Amniotic stem cell (primary cell): ENCODE measurements at regions not wholly inside any gene's neighbourhood (a gene's known extent, or its start where the extent isn't known, plus 50 kb on each side); places are given as distances from the start of the nearest gene placed in this dataset.
"Not testable (repeated sequence)": the region's sequence is repeated elsewhere in the genome, so short reads cannot be mapped to it uniquely, and the experiment has no call there.

Source experiments
- DNase-seq: peaks from one replicate; lab custom pipeline; 2025; lab: John Stamatoyannopoulos, UW

DNA sequence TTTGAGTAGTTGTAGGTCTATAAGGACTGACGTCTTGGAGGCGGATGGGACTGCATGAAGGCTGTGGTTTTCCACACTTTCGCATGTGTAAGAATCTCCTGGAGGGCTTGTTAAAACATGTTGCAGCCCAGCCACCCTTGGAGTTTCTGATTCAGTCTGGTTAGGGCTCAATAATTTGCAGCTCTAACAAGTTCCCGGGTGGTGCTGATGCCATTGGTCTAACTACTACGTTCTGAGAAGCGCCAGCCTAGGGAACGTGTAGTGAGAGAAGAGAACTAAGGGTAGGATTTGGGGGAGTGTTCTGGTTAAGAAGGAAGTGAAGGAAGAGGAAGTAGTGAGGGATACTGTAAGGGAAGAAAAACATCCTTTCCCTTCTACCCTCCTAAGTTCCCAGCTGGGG is 138.9 kb downstream of the LARP7 start:
- DNase-seq, result no peak

DNA sequence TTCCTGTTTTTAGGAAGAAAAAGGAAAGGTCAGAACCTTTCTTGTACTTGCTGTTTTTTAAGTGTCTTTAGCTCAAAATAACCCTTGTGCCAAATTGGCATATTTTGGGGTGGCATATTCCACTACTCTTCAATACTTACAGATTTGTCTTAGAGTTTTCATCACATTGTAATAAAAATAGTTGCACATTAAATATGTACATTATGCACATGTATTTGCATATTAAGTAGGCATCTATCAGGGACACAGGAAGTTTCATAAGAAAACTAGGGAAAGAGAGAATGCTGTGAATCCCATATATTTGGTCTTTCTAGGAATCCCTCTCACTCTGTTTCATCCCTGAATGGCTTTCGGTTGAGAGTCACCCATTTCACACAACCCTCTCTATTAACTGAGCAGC is 139.6 kb downstream of the LARP7 start:
- no peak for DNase-seq

DNA sequence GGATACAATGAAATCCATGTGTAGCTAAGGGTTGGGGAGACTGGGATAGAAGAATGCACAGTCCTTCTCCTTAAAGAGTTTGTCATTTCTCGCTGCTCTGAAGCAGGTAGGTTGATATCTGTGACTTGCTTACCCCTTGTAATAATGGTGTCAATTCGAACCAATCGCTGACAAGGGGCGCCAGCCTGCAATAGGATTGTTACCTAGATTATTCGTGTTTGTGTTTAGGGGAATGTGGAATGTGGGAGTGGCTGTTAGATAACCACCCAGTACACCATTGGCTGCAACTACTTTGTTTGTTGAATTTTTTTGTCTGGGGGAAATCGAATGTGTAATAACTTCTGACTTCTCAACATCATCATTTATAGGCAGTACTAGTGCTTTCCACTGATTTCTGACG is 141.6 kb downstream of the LARP7 start:
- no peak for DNase-seq

DNA sequence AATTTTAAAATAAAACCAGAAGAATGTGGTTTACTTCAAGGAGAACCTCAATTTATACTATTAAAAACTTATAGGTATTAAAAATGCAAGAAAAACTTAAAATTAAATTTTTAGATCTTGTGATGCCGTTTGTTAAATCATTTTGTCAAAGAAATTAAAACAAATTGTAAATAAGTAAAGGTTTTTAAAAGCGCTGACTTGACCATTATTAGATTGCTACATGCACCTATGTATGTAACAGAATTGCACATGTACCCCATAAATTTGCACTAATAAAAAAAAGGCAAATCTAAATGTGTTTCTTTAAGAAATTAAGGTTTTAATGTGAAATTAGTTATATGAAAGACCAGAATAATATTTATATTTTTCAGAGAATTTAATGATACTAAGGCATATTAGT is 156.1 kb downstream of the LARP7 start:
- no peak for DNase-seq

DNA sequence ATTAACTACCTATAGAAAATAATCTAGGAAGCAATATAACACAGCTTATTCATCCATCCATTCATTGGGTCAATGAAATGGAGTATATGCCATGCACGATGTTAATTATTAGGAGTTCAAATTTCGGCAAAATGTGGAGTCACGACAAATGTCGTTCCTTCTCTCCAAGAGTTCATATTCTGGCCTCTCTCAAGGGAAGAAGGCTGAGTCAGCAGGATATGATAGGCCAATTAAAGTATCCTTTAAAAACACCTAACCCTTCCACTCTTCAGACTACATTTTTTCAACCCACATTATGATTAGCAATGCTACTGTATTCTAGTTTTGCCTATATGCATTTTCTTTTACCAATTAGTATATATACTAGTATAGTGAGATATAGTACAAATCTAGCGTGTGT is 163.1 kb downstream of the LARP7 start:
- no peak for DNase-seq

DNA sequence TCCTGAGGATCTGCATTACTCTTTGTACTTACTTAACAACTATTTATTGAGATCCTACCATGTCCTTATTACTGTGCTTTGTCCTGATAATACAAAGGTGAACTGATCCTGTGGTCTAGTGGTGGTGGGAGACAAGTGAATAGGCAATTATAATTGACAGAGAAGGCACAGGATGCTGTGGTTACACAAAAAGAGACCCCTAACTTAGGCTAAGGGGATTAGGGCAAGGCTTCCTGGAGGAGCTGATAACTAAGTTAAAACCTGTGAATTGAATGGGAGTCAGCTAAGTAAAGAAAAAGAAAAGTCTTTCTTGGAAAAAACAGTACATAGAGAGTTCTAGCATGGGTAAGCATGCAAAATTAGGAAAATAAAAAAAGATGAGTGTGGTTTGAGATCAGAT is 164.4 kb downstream of the LARP7 start:
- no peak for DNase-seq

DNA sequence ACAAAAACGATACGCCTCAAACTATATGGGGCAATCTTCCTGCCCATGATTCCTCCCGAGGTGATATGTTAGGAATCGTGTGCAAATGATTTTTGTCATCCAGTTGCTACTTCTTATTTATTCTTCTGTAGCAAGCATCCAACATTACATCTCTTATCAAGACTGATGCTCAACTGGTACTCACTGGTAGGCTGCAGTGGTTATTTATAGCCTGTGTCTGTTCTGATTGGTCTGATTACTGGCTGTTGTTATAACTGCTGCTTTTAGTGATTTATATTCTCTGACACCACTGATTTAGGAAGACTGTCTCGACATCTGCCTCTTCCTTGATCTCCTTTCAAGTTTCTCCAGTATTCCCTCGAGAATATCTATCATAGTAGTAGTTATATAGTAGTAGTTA is 165.8 kb downstream of the LARP7 start:
- no peak for DNase-seq

DNA sequence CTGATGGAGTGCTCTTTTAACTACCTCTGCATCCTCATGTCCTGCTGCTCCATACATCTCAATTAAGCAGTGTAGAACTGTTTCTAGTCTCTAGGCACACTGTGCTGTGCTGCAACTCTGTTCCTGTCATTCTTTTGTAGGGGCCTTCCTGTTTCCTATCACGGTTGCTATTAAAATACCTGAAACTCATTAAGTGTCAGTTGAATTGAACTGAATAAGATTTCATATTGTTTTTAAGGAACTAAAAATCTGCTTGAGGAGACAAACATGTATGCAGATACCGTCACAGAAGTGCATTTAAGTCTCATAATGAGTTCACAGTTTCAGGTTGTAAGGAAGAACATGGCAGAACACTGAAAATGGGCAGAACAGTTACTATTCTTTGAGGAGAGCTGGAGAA is 170.1 kb downstream of the LARP7 start:
- no peak for DNase-seq

DNA sequence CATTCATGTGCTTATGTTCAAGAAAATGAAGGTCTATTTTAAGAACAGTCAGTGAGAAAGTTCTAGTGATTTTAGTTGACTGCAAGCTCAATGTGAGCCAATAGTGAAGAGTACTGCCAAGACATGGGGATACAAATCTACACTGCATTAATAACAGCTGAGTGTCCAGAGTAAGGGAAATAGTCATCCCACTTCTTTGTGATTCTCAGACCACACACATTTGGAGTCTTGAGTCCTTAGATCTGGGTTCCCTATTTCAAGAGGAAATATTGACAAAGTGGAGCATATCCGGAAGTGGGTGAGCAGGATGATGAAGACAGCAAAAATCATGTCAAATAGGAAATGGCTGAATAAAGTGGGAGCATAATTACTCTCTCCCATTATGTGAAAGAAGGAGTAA is 171.1 kb downstream of the LARP7 start:
- no peak for DNase-seq

DNA sequence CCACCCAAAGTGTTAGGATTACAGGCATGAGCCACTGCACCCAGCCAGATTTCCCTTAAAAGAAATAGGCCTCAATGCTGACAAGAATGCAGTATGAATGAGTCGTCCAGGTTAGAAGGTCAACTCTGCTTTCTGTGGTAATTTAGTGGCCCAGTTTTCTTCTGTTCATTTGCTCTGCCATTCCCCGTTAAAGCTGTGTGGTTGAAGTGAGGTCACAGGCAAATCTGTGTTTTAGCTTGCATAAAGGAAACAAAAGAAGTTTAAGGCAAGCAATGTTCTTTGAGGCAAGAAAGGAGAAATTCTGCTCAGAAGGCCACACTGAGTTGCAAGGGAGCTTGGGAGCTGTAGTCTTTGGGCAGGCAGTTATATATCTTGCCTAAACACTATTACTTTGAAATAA is 176.8 kb downstream of the LARP7 start:
- no peak for DNase-seq

DNA sequence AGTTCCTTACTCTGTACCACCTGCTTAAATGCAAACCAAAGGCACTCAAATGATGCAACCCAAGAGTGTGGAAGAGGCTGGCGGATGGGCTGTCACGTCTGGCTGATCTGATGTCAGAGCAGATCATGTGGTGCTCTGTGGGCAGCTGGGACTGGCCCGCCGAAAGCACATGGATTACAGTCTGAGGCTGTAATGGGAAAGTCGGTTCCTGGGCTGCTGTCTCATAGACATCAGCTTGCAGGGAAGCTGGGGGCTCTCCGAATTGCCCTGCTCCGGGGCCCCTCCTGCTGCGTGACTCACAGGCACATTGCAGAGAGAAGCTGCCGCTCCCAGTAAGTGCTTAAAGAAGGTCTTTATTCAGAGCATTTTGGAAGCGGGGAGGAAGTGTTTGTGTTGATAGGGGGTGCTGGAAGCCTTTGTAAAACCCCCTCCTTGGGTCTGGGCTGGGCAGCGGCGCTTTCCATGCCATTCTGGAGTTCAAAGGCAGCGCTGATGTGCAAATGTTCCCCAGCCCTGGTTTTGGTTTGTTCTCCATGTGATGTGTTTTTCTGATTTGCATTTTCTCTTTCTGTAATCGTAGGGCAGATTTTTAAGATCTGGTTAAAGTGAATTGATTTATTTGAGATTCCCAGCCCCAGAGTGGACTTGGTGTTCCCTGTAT is 181.1 kb downstream of the LARP7 start:
- peak; percentile 75 for DNase-seq

DNA sequence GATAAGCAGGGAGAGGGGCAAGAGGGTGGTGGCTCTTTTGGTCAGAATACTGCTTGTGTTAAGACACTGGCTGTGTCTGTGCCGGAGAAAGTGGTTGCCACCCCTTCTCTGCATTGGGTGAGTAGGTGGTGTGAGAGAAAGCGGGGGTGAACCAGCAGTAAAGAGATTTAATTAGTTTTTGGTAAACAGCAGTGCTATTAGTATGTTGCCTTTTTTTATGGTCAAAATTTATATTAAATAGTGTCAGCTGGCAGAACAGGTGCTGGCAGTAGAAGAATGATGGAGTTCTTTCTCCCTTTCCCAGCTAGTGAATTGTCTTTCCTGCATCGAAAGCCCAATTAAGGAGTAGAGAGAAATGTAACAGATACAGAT is 181.6 kb downstream of the LARP7 start:
- no peak for DNase-seq

DNA sequence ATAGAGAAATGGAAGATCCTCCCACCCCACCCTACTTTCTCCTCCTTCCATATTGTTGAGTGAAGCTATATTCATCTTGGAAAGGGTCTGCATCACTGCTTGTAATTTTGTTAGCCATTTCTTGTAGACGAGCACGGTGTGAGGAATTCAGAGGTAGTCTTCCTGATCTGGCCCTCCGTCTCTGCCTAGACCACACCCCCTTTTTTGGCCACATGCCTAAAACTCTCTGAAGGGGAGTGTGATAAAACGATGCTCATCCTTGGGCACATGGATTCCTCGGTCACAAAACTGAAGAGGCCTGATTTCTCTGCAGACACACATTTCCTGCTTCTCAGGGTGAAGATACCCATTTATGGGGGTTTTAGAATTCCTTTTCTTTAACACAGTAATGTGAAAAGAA is 182.8 kb downstream of the LARP7 start:
- no peak for DNase-seq

DNA sequence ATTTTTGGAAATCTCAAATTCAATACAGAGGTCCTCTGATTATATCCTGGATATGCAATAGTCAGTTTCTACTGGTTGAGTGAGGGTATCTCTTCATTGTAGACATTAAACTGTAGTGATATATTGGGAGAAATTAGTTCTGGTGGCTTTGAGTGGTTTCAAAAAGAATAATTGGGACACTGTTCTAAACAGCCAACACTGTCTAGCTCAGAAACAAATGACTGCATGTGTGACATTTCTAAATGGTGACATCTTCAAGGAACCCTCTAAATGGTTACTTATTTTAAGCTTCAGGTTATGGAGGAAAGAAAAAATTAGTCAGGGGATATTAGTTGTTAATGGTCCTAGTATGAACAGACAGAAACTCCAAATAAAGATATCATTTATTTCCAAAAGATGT is 186.2 kb downstream of the LARP7 start:
- no peak for DNase-seq

DNA sequence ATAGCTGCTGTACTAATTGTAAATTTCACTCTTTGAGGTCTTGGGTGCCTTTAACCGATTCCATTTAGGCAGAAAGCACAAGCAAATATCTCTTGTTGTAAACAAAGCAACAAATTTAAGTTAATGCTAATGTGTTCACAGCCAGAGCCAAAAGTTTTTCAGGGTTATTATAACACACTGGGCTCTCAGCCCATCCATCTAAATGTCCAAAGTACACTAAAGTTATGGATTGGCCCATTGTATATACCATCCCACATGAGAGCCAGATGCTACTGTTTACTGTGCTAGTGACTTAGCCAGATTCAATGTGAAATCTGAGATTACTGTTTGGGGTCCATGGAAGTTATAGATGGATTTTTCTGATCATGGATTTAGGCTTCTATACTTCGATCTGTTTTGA is 186.7 kb downstream of the LARP7 start:
- no peak for DNase-seq

DNA sequence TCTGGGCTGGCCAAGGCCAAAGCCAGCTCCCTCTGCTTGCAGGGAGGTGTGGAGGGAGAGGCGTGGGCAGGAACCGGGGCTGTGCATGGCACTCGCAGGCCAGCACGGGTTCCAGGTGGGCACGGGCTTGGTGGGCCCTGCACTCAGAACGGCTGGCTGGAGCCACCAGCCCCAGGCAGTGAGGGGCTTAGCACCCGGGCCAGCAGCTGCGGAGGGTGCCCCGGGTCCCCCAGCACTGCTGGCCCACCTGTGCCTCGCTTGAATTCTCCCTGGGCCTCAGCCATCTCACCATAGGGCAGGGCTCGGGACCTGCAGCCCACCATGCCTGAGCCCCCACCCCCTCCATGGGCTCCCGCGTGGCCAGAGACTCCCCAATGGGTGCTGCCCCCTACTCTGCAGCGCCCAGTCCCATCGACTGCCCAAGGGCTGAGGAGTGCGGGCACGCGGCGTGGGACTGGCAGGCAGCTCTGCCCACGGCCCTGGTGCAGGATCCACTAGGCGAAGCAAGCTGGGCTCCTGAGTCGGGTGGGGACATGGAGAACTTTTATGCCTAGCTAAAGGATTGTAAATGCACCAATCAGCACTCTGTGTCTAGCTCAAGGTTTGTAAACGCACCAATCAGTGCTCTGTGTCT is 193.9 kb downstream of the LARP7 start:
- no peak for DNase-seq

DNA sequence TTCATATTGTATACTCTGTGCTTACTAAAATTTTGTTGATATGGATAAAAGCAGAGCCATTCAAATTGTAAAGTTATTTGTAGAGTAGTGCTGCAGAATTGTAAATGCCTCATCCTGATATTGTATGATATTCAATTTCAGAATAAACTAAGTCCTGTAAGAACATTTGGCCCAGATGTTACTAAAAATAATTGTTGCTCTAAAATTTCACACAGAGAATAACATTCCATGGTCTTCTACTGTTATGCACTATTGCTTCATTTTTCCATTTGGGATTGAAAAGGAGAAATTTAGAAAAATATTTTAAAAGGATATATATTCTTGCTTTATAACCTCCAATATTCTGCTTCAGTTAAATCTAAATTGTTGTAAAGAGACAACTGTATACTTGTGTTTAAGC is 195.6 kb downstream of the LARP7 start:
- no peak for DNase-seq

DNA sequence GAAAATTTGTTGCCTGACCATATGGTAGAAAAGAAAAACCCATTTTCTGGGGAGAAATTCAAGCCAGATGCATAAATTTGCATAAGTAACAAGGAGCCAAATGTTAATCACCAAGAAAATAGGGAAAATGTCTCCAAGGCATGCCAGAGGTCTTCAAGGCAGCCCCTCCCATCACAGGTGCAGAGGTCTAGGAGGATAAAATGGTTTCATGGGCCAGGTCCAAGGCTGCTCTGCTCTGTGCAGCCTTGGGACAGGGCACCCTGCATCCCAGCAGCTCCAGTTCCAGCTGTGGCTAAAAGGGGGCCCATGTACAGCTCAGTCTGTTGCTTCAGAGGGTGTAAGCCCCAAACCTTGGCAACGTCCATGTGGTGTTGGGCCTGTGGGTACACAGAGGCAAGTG is 200.0 kb downstream of the LARP7 start:
- no peak for DNase-seq

DNA sequence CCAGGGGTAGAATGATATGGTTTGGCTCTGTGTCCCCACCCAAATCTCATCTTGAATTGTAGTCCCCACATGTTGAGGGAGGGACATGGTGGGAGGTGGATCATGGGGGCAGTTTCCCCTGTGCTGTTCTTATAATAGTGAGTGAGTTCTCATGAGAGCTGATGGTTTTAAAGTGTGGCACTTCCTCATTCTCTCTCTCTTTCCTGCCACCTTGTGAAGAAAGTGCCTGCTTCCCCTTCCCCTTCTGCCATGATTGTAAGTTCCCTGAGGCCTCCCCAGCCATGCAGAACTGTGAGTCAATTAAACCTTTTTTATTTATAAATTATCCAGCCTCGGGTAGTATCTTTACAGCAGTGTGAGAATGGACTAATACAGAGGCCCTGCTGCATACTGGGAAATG is 201.1 kb downstream of the LARP7 start:
- DNase-seq, result not testable (repeated sequence)

DNA sequence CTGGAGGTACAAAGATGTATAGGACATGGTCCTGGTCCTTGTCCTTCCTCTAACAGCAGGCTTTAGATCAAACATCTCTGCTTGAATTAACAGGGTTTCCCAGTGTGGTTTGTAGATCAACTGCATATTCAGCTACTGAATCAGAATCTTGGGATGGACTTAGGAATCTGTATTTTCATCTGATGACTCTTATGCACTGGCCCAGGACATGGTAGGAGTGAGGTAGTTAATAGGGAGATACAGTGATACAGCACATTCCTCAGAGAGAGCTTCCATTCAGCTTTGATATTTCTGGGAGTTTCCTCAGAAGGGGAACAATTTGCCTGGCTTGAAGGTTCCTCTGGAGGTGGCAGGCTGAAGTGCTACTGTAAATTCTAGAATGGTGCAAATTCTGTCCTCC is 203.1 kb downstream of the LARP7 start:
- DNase-seq, result no peak

DNA sequence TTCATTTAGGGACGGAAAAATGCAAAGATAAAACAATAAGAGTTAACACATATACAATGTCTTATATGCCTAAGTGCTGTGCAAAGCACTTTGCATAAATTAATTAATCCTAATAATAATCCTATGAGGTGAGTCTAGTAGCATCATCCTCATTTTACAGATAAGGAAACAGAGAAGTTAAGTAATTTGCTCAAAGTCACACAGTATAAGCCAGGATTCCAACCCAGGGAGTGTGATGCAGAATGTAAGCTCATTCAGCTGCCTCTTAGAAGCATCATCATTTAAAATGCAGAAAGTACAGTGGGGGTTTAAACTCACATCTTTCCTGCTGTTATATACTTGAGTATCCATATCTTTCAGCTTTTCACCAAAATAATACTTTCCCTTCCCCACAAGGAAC is 203.7 kb downstream of the LARP7 start:
- no peak for DNase-seq

DNA sequence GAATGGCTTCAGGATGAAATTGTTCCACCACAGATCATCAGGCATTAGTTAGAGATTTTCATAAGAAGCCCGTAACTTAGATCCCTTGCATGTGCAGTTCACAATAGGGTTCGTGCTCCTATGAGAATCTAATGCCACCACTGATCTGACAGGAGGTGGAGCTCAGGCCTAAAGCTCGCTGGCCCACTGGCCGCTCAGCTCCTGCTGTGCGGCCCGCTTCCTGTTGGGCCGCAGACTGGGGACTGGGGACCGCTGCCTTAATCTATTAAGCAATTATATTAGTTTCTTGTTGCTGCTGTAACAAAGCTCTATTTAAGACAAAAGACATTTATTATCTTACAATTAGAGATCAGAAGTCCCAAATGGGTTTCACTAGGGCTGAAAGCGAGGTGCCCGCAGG is 205.6 kb downstream of the LARP7 start:
- no peak for DNase-seq

DNA sequence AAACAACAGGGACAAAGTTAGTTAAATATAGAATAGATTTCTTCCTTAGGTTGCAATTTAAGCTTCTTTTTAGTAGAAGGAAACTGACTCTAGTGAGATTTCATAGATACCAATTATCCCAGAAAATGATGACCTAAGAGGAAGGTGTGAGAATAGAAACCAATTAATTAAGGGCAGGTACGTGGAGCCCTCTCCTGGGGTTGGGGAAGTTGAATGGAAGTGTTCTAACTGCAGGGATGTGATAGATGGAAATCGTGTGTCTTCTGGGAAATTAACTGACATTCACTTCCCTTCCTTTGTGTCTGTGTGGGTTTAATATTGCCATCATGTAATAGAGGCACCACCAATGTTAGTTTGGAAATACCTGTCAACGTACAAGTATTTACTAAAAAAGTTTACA is 204.1 kb upstream of the ANK2 start:
- DNase-seq, result no peak

DNA sequence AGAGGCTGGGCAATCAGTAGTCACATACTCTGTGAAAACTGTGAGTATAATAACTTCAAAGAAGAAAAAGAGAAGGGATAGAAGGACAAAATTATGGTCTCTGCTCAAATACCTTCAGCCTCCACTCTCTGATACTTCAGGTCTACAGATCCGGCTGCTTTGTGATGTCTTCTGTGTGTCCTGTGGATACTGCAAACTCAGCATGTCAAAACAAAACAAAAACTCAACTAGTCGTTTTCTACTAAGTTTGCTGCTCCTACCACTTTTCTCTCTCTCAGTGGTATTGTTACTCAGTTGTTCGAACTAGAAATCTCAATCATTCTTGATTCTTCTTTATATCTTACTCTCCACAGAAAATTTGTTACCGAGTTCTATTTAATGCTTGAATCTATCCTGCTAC is 202.4 kb upstream of the ANK2 start:
- DNase-seq, result no peak
